CD8-positive, alpha-beta memory T cell (primary cell): ENCODE measurements at regions not wholly inside any gene's neighbourhood (a gene's known extent, or its start where the extent isn't known, plus 50 kb on each side); places are given as distances from the start of the nearest gene placed in this dataset.

Source experiments
- CTCF ChIA-PET: fragments of 350-600 bp; sonication (Branson Sonifier 250); formaldehyde crosslinking; loops from one replicate; lab custom pipeline; 2021; ENCODE audit warnings: antibody characterized with exemption; lab: Charles Lee
- POLR2A ChIA-PET: fragments of 350-600 bp; sonication (Branson Sonifier 250); formaldehyde crosslinking; loops from one replicate; lab custom pipeline; 2021; ENCODE audit warnings: antibody characterized with exemption; lab: Charles Lee
- DNase-seq, 5 donors: peaks; one replicate each; pipeline versions ENCODE4 v3.0.0 to v3.0.0-alpha.2; 2020 to 2022; ENCODE audit warnings: mixed read lengths in 1 of 5
- H3K27ac ChIP-seq: one replicate; pipeline ENCODE4 v1.7.0; 2013; ENCODE audit warnings: low read depth, mild to moderate bottlenecking, low read length, moderate library complexity
- H3K27me3 ChIP-seq: 2 replicates; pipeline ENCODE4 v1.7.0; 2013; ENCODE audit warnings: low read length, mild to moderate bottlenecking; ENCODE audit not compliant: insufficient read depth, poor library complexity, severe bottlenecking
- H3K36me3 ChIP-seq: 2 replicates; pipeline ENCODE4 v1.7.0; 2013; ENCODE audit warnings: mild to moderate bottlenecking, low read length, moderate library complexity; ENCODE audit not compliant: insufficient read depth
- H3K4me1 ChIP-seq: 2 replicates; pipeline ENCODE4 v1.7.0; 2013; ENCODE audit warnings: mild to moderate bottlenecking, low read length, moderate library complexity; ENCODE audit not compliant: insufficient read depth
- H3K4me3 ChIP-seq: 2 replicates; pipeline ENCODE4 v1.7.0; 2013; ENCODE audit warnings: mild to moderate bottlenecking, low read length
- H3K9me3 ChIP-seq: 2 replicates; pipeline ENCODE4 v1.7.0; 2013; ENCODE audit warnings: mild to moderate bottlenecking, low read length
- H3K27ac Mint-ChIP-seq, 8 donors: one replicate each; pipeline ENCODE4 v1.8.0; 2020 to 2021; ENCODE audit warnings: mixed read lengths in 8 of 8, mild to moderate bottlenecking in 6 of 8, inconsistent platforms in 3 of 8, moderate library complexity in 3 of 8
- H3K27me3 Mint-ChIP-seq, 2 donors: one replicate each; pipeline ENCODE4 v1.8.0; 2020 to 2021; ENCODE audit warnings: mixed read lengths in 2 of 2, mild to moderate bottlenecking in 1 of 2, moderate library complexity in 1 of 2
- H3K36me3 Mint-ChIP-seq, 3 donors: one replicate each; pipeline ENCODE4 v1.8.0; 2020 to 2021; ENCODE audit warnings: mixed read lengths in 3 of 3, inconsistent platforms in 1 of 3, mild to moderate bottlenecking in 1 of 3
- H3K4me1 Mint-ChIP-seq, 3 donors: one replicate each; pipeline ENCODE4 v1.8.0; 2020 to 2021; ENCODE audit warnings: mixed read lengths in 3 of 3, inconsistent platforms in 1 of 3, mild to moderate bottlenecking in 1 of 3
- H3K4me3 Mint-ChIP-seq, 7 donors: one replicate each; pipeline ENCODE4 v1.8.0; 2020 to 2021; ENCODE audit warnings: mixed read lengths in 7 of 7, mild to moderate bottlenecking in 6 of 7, moderate library complexity in 4 of 7, inconsistent platforms in 2 of 7
- H3K9me3 Mint-ChIP-seq, 5 donors: one replicate each; pipeline ENCODE4 v1.8.0; 2020 to 2022; ENCODE audit warnings: mixed read lengths in 5 of 5, mild to moderate bottlenecking in 3 of 5, moderate library complexity in 2 of 5, inconsistent platforms in 1 of 5

- no peak for DNase-seq
- H3K4me3 Mint-ChIP-seq: no peak overlapping the region
- peaks cover 4% of the 10 kb centered on the region in 2 donors for H3K27me3 Mint-ChIP-seq
- H3K27me3 ChIP-seq: no peaks in the 10 kb centered on the region
- peaks cover 0 to 5% (median 3%) of the 10 kb centered on the region in 5 donors for H3K9me3 Mint-ChIP-seq
- ChIA-PET CTCF (no interaction called here), POLR2A (no interaction called here)
- no peak overlapping the region for H3K4me3 ChIP-seq
- H3K36me3 Mint-ChIP-seq: no peaks in the 10 kb centered on the region
- no peaks in the 10 kb centered on the region for H3K9me3 ChIP-seq
- no peaks in the 10 kb centered on the region for H3K36me3 ChIP-seq
- H3K4me1 ChIP-seq: no peaks in the 10 kb centered on the region
- H3K4me1 Mint-ChIP-seq: no peaks in the 10 kb centered on the region
- H3K27ac ChIP-seq: no peak overlapping the region
- peak overlapping the region in 1 of 8 donors; percentile 4 for H3K27ac Mint-ChIP-seq
Observed at GRCh38 chr1:67957066-67957465, 93.4 kb downstream of the DIRAS3 start.

GRCh38 chr1:67956116-67956515 lies 94.3 kb downstream of the DIRAS3 start:
- Histone ChIP-seq H3K9me3 (no peaks in the 10 kb centered on the region), H3K27me3 (no peaks in the 10 kb centered on the region), H3K4me1 (no peaks in the 10 kb centered on the region), H3K27ac (no peak overlapping the region), H3K36me3 (no peaks in the 10 kb centered on the region), H3K4me3 (no peak overlapping the region)
- peaks cover 0 to 4% (median 3%) of the 10 kb centered on the region in 5 donors for H3K9me3 Mint-ChIP-seq
- ChIA-PET CTCF (no interaction called here), POLR2A (no interaction called here)
- no peak overlapping the region for H3K4me3 Mint-ChIP-seq
- H3K27ac Mint-ChIP-seq: no peak overlapping the region
- no peak for DNase-seq
- H3K4me1 Mint-ChIP-seq: no peaks in the 10 kb centered on the region
- H3K27me3 Mint-ChIP-seq: peaks cover 4% of the 10 kb centered on the region in 2 donors
- H3K36me3 Mint-ChIP-seq: no peaks in the 10 kb centered on the region

GRCh38 chr1:67955591-67955990 lies 94.8 kb downstream of the DIRAS3 start:
- CTCF ChIA-PET: no interaction called here
- Histone ChIP-seq H3K4me3 (no peak overlapping the region), H3K4me1 (no peaks in the 10 kb centered on the region), H3K27ac (no peak overlapping the region), H3K9me3 (no peaks in the 10 kb centered on the region), H3K36me3 (no peaks in the 10 kb centered on the region), H3K27me3 (no peaks in the 10 kb centered on the region)
- Mint-ChIP-seq H3K9me3 (peaks cover 0 to 3% (median 0%) of the 10 kb centered on the region in 5 donors), H3K4me1 (no peaks in the 10 kb centered on the region), H3K27ac (no peak overlapping the region), H3K27me3 (peaks cover 4% of the 10 kb centered on the region in 2 donors), H3K4me3 (no peak overlapping the region), H3K36me3 (no peaks in the 10 kb centered on the region)
- POLR2A ChIA-PET: no interaction called here
- DNase-seq: no peak

GRCh38 chr1:67953301-67953700 lies 97.1 kb downstream of the DIRAS3 start:
- Histone ChIP-seq H3K4me1 (no peaks in the 10 kb centered on the region), H3K27me3 (no peaks in the 10 kb centered on the region), H3K36me3 (no peaks in the 10 kb centered on the region), H3K4me3 (no peak overlapping the region), H3K27ac (no peak overlapping the region), H3K9me3 (no peaks in the 10 kb centered on the region)
- H3K36me3 Mint-ChIP-seq: no peaks in the 10 kb centered on the region
- CTCF ChIA-PET: no interaction called here
- POLR2A ChIA-PET: no interaction called here
- H3K27me3 Mint-ChIP-seq: peaks cover 2 to 4% of the 10 kb centered on the region in 2 donors
- H3K4me3 Mint-ChIP-seq: no peak overlapping the region
- no peak overlapping the region for H3K27ac Mint-ChIP-seq
- no peak for DNase-seq
- H3K4me1 Mint-ChIP-seq: no peaks in the 10 kb centered on the region
- peaks cover 0 to 3% (median 0%) of the 10 kb centered on the region in 5 donors for H3K9me3 Mint-ChIP-seq

GRCh38 chr1:67952071-67952470 lies 98.4 kb downstream of the DIRAS3 start:
- Histone ChIP-seq H3K4me1 (no peaks in the 10 kb centered on the region), H3K27me3 (no peaks in the 10 kb centered on the region), H3K36me3 (no peaks in the 10 kb centered on the region), H3K9me3 (no peaks in the 10 kb centered on the region), H3K4me3 (no peak overlapping the region), H3K27ac (no peak overlapping the region)
- H3K4me3 Mint-ChIP-seq: no peak overlapping the region
- CTCF ChIA-PET: no interaction called here
- no peaks in the 10 kb centered on the region for H3K36me3 Mint-ChIP-seq
- H3K4me1 Mint-ChIP-seq: no peaks in the 10 kb centered on the region
- no peak overlapping the region for H3K27ac Mint-ChIP-seq
- no peaks in the 10 kb centered on the region for H3K9me3 Mint-ChIP-seq
- DNase-seq: no peak
- POLR2A ChIA-PET: no interaction called here
- H3K27me3 Mint-ChIP-seq: peaks cover 0 to 2% of the 10 kb centered on the region in 2 donors

- H3K4me1 Mint-ChIP-seq: no peaks in the 10 kb centered on the region
- Histone ChIP-seq H3K27me3 (no peaks in the 10 kb centered on the region), H3K36me3 (no peaks in the 10 kb centered on the region), H3K9me3 (no peaks in the 10 kb centered on the region), H3K4me3 (no peak overlapping the region), H3K27ac (no peak overlapping the region), H3K4me1 (no peaks in the 10 kb centered on the region)
- CTCF ChIA-PET: no interaction called here
- H3K4me3 Mint-ChIP-seq: no peak overlapping the region
- H3K27me3 Mint-ChIP-seq: peaks cover 0 to 2% of the 10 kb centered on the region in 2 donors
- no peaks in the 10 kb centered on the region for H3K36me3 Mint-ChIP-seq
- H3K9me3 Mint-ChIP-seq: no peaks in the 10 kb centered on the region
- H3K27ac Mint-ChIP-seq: no peak overlapping the region
- DNase-seq: no peak
- POLR2A ChIA-PET: no interaction called here
Observed at GRCh38 chr1:67951014-67951413, 99.4 kb downstream of the DIRAS3 start.

- ChIA-PET CTCF (no interaction called here), POLR2A (no interaction called here)
- H3K36me3 Mint-ChIP-seq: no peaks in the 10 kb centered on the region
Observed at GRCh38 chr1:67948151-67949080, 102.0 kb downstream of the DIRAS3 start.

GRCh38 chr1:67947114-67947513 lies 103.3 kb downstream of the DIRAS3 start:
- Histone ChIP-seq H3K4me1 (no peaks in the 10 kb centered on the region), H3K27me3 (no peaks in the 10 kb centered on the region), H3K4me3 (no peak overlapping the region), H3K27ac (no peak overlapping the region), H3K36me3 (no peaks in the 10 kb centered on the region), H3K9me3 (no peaks in the 10 kb centered on the region)
- Mint-ChIP-seq H3K9me3 (peaks cover 0 to 4% (median 0%) of the 10 kb centered on the region in 5 donors), H3K27ac (no peak overlapping the region), H3K27me3 (no peaks in the 10 kb centered on the region), H3K4me1 (no peaks in the 10 kb centered on the region), H3K4me3 (no peak overlapping the region), H3K36me3 (no peaks in the 10 kb centered on the region)
- ChIA-PET POLR2A (no interaction called here), CTCF (no interaction called here)
- DNase-seq: no peak

More at GRCh38 chr1:67948151-67949080, 102.0 kb downstream of the DIRAS3 start:
- Mint-ChIP-seq H3K4me1 (no peaks in the 10 kb centered on the region), H3K27me3 (no peaks in the 10 kb centered on the region), H3K4me3 (no peak overlapping the region), H3K27ac (no peak overlapping the region), H3K9me3 (peaks cover 0 to 4% (median 0%) of the 10 kb centered on the region in 5 donors)
- no peak overlapping the region for H3K4me3 ChIP-seq
- no peaks in the 10 kb centered on the region for H3K27me3 ChIP-seq
- no peaks in the 10 kb centered on the region for H3K4me1 ChIP-seq
- H3K9me3 ChIP-seq: no peaks in the 10 kb centered on the region
- no peak overlapping the region for H3K27ac ChIP-seq
- no peaks in the 10 kb centered on the region for H3K36me3 ChIP-seq
- DNase-seq: no peak
